ENCODE measurements at regions not wholly inside any gene's neighbourhood (a gene's known extent, or its start where the extent isn't known, plus 50 kb on each side); places are given as distances from the start of the nearest gene placed in this dataset.

DNA sequence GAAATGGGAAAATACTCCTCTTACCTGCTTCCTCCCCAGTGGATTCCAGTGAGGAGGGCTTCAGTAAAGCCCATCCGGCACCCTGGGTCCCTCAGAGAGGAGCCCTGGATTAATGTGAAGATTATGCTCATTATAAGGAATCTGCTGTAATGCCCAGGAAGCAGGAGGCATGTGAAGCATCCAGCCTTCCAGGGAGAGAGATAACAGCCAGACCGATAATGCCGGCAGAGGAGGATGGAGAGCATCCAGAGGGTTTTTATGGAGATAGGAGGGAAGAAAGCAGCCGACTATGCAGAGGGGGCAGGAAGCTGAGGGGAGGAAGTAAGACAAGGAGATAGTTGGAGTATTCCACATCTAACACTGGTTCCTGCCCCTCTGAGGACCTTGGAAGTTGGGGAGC is 53.7 kb upstream of the TMEM132E start (continued):
- TF ChIP-seq, protein P1, sequence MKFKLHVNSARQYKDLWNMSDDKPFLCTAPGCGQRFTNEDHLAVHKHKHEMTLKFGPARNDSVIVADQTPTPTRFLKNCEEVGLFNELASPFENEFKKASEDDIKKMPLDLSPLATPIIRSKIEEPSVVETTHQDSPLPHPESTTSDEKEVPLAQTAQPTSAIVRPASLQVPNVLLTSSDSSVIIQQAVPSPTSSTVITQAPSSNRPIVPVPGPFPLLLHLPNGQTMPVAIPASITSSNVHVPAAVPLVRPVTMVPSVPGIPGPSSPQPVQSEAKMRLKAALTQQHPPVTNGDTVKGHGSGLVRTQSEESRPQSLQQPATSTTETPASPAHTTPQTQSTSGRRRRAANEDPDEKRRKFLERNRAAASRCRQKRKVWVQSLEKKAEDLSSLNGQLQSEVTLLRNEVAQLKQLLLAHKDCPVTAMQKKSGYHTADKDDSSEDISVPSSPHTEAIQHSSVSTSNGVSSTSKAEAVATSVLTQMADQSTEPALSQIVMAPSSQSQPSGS (tag by site-specific recombination; IDR thresholded peaks at IDR 0.05; ENCODE audit: low read depth), result no peak
- TF ChIP-seq GLIS1 (tag by site-specific recombination; IDR thresholded peaks at IDR 0.05) (no peak), ZNF555 (tag by site-specific recombination; conservative IDR thresholded peaks at IDR 0.05) (no peak)

DNA sequence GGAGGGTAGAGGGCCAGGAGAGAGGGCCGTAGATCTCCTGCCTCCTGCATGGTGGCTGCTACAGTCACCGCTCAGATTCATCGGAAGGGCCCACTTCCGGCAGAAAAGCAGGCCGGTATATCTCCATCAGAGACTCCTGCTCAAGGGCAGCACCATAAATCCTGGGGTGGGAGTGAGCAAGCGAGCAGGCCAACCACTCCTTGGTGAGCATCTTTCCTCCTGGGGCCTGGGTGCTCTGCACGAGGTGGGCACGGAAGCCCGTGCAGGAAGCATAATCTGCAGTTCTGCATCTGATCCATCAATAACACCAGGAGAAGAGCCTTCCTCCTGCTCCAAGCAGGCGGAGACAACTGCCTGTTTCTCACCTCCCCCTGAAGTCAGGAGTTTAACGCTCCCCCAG is 57.4 kb upstream of the TMEM132E start:
- no peaks in the 10 kb centered on the region for H3K4me1 ChIP-seq (ENCODE audit: control insufficient read depth, insufficient read depth, low read length)
- ChIA-PET CTCF (interaction anchor here (1.0 kb wide), 1 partner anchor 116 kb away, joined by 3 read pairs; no protein-coding TSS in a partner anchor), POLR2A (no interaction called here)
- no peak overlapping the region for H3K27ac ChIP-seq (ENCODE audit: extremely low read depth, low read depth, low read length)
- H3K9me3 ChIP-seq (ENCODE audit: control insufficient read depth, insufficient read depth, low read depth, low read length), result no peaks in the 10 kb centered on the region
- no peaks in the 10 kb centered on the region for H3K36me3 ChIP-seq (ENCODE audit: control insufficient read depth in 2 of 2, insufficient read depth in 1 of 2, low read length in 2 of 2)
- no peak overlapping the region for H3K4me3 ChIP-seq (ENCODE audit: low read depth, low read length)
- TF ChIP-seq, protein P2, sequence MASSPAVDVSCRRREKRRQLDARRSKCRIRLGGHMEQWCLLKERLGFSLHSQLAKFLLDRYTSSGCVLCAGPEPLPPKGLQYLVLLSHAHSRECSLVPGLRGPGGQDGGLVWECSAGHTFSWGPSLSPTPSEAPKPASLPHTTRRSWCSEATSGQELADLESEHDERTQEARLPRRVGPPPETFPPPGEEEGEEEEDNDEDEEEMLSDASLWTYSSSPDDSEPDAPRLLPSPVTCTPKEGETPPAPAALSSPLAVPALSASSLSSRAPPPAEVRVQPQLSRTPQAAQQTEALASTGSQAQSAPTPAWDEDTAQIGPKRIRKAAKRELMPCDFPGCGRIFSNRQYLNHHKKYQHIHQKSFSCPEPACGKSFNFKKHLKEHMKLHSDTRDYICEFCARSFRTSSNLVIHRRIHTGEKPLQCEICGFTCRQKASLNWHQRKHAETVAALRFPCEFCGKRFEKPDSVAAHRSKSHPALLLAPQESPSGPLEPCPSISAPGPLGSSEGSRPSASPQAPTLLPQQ (tag by site-specific recombination; IDR thresholded peaks at IDR 0.05), result no peak
- no peak for TF ChIP-seq ZNF645 (tag by site-specific recombination; IDR thresholded peaks at IDR 0.05)
- TF ChIP-seq, protein P1 (tag by site-specific recombination; IDR thresholded peaks at IDR 0.05; ENCODE audit: low read depth), result no peak
- no peak for TF ChIP-seq ZNF398 (tag by site-specific recombination; IDR thresholded peaks at IDR 0.05)
- TF ChIP-seq ZNF354C (tag by site-specific recombination; IDR thresholded peaks at IDR 0.05; ENCODE audit: borderline replicate concordance, low read depth), result no peak
- no peak for TF ChIP-seq BCL11A (tag by site-specific recombination; IDR thresholded peaks at IDR 0.05; ENCODE audit: low read depth)
- TF ChIP-seq, protein P3, sequence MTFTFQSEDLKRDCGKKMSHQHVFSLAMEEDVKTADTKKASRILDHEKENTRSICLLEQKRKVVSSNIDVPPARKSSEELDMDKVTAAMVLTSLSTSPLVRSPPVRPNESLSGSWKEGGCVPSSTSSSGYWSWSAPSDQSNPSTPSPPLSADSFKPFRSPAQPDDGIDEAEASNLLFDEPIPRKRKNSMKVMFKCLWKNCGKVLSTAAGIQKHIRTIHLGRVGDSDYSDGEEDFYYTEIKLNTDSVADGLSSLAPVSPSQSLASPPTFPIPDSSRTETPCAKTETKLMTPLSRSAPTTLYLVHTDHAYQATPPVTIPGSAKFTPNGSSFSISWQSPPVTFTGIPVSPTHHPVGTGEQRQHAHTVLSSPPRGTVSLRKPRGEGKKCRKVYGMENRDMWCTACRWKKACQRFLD (tag by site-specific recombination; IDR thresholded peaks at IDR 0.05), result no peak
- TF ChIP-seq REPIN1 (tag by site-specific recombination; IDR thresholded peaks at IDR 0.05; ENCODE audit: low read depth), result no peak
- no peak for TF ChIP-seq RBAK (tag by site-specific recombination; IDR thresholded peaks at IDR 0.05)
- TF ChIP-seq, protein P4, sequence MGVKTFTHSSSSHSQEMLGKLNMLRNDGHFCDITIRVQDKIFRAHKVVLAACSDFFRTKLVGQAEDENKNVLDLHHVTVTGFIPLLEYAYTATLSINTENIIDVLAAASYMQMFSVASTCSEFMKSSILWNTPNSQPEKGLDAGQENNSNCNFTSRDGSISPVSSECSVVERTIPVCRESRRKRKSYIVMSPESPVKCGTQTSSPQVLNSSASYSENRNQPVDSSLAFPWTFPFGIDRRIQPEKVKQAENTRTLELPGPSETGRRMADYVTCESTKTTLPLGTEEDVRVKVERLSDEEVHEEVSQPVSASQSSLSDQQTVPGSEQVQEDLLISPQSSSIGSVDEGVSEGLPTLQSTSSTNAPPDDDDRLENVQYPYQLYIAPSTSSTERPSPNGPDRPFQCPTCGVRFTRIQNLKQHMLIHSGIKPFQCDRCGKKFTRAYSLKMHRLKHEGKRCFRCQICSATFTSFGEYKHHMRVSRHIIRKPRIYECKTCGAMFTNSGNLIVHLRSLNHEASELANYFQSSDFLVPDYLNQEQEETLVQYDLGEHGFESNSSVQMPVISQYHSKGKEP (tag by site-specific recombination; IDR thresholded peaks at IDR 0.05), result no peak
- no peak for TF ChIP-seq SP3 (tag by site-specific recombination; IDR thresholded peaks at IDR 0.05)
- TF ChIP-seq ZNF366 (tag by site-specific recombination; conservative IDR thresholded peaks at IDR 0.05), result no peak
- TF ChIP-seq ZNF548 (tag by site-specific recombination; IDR thresholded peaks at IDR 0.05), result no peak
- TF ChIP-seq, protein P5, sequence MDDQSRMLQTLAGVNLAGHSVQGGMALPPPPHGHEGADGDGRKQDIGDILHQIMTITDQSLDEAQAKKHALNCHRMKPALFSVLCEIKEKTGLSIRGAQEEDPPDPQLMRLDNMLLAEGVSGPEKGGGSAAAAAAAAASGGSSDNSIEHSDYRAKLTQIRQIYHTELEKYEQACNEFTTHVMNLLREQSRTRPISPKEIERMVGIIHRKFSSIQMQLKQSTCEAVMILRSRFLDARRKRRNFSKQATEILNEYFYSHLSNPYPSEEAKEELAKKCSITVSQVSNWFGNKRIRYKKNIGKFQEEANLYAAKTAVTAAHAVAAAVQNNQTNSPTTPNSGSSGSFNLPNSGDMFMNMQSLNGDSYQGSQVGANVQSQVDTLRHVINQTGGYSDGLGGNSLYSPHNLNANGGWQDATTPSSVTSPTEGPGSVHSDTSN (CRISPR knock-in tag; IDR thresholded peaks at IDR 0.05), result no peak
- TF ChIP-seq ZBTB48 (tag by site-specific recombination; IDR thresholded peaks at IDR 0.05), result no peak
- TF ChIP-seq ZNF785 (tag by site-specific recombination; IDR thresholded peaks at IDR 0.05), result no peak
- TF ChIP-seq ZNF391 (tag by site-specific recombination; IDR thresholded peaks at IDR 0.05; ENCODE audit: borderline replicate concordance, low read depth), result no peak

Measured in HEK293 (cell line).